Panc1 (cell line): ENCODE measurements at regions not wholly inside any gene's neighbourhood (a gene's known extent, or its start where the extent isn't known, plus 50 kb on each side); places are given as distances from the start of the nearest gene placed in this dataset.

Source experiments
- ATAC-seq: fragments of 200-7000 bp; cut with Tn5 transposase; 2 replicates; pipeline ENCODE4 v1.9.1; 2020; ENCODE audit warnings: mild to moderate bottlenecking, moderate library complexity
- BruUV-seq: library from RNA; stranded (reverse); fragments of 400-500 nt; replicated peaks from 2 replicates; lab custom pipeline; 2021; lab: Mats Ljungman, UMichigan
- CTCF ChIA-PET: fragments of 300-600 bp; sonication (Branson Sonifier 250); formaldehyde crosslinking; loops from one replicate; lab custom pipeline; 2022; ENCODE audit warnings: antibody characterized with exemption; lab: Charles Lee
- POLR2A ChIA-PET: fragments of 300-600 bp; sonication (Branson Sonifier 250); formaldehyde crosslinking; loops from one replicate; lab custom pipeline; 2022; ENCODE audit warnings: antibody characterized with exemption; lab: Charles Lee
- DNase-seq: peaks from one replicate; pipeline ENCODE4 v3.0.0-alpha.2; 2010; ENCODE audit warnings: low read depth, low spot score
- H3K27ac ChIP-seq: 2 replicates; pipeline ENCODE4 v1.5.1; 2011; ENCODE audit warnings: mild to moderate bottlenecking, low read length, inconsistent platforms
- H3K27me3 ChIP-seq: fragments of 200-500 bp; sonication (Bioruptor generic); 2 replicates; pipeline ENCODE4 v1.6.0; 2014; ENCODE audit warnings: low read length, inconsistent platforms; ENCODE audit not compliant: control insufficient read depth, insufficient read depth
- H3K36me3 ChIP-seq: fragments of 200-500 bp; sonication (Bioruptor generic); 2 replicates; pipeline ENCODE4 v1.5.1; 2014; ENCODE audit warnings: inconsistent platforms, mild to moderate bottlenecking, low read length, moderate library complexity; ENCODE audit not compliant: control insufficient read depth, insufficient read depth
- H3K4me1 ChIP-seq: 2 replicates; pipeline ENCODE4 v1.5.1; 2011; ENCODE audit warnings: inconsistent platforms, mild to moderate bottlenecking, low read length, moderate library complexity; ENCODE audit not compliant: control insufficient read depth, insufficient read depth
- H3K4me3 ChIP-seq, 2 experiments: 2 replicates each; pipeline ENCODE4 v1.5.1; 2011 to 2012; ENCODE audit warnings: low read depth in 2 of 2, low read length in 2 of 2, mild to moderate bottlenecking in 2 of 2, inconsistent platforms in 1 of 2, moderate library complexity in 1 of 2
- H3K9me3 ChIP-seq: fragments of 200-500 bp; sonication (Bioruptor generic); 2 replicates; pipeline ENCODE4 v1.5.1; 2014; ENCODE audit warnings: low read depth, mild to moderate bottlenecking, inconsistent platforms, low read length, moderate library complexity; ENCODE audit not compliant: control insufficient read depth, insufficient read depth
- CTCF ChIP-seq: fragments of 450-650 bp; IDR thresholded peaks from 2 replicates; pipeline ENCODE4 v1.5.1; 2017; ENCODE audit warnings: mild to moderate bottlenecking
- POLR2AphosphoS5 ChIP-seq: IDR thresholded peaks from 2 replicates; pipeline ENCODE4 v1.6.1; 2012; ENCODE audit warnings: mild to moderate bottlenecking, low read depth, low read length, moderate library complexity
- REST ChIP-seq, 2 experiments: IDR thresholded peaks; 2 replicates each; pipeline ENCODE4 v1.6.1; 2011 to 2012; ENCODE audit warnings: low read depth in 2 of 2, control low read depth in 1 of 2, low read length in 1 of 2, mild to moderate bottlenecking in 1 of 2, moderate library complexity in 1 of 2; ENCODE audit not compliant: insufficient read depth in 1 of 2
- SIN3A ChIP-seq: IDR thresholded peaks from 2 replicates; pipeline ENCODE4 v1.6.1; 2012; ENCODE audit warnings: low read depth, mild to moderate bottlenecking, low read length, moderate library complexity, borderline replicate concordance; ENCODE audit not compliant: insufficient read depth
- TCF7L2 ChIP-seq: IDR thresholded peaks from 2 replicates; pipeline ENCODE4 v1.6.1; 2011; ENCODE audit warnings: mild to moderate bottlenecking, low read depth, low read length, inconsistent platforms
- in situ Hi-C: cut with HindIII; loops from 2 replicates; pipeline ENCODE4 v1.10.0; 2016; ENCODE audit warnings: low sequenced_read_pairs, low pct_unique_long_range_greater_than_20kb
- intact Hi-C: fragments of 100-400 bp; cut with micrococcal nuclease; formaldehyde crosslinking; loops from one replicate; pipeline ENCODE4 v1.10.0; 2022; ENCODE audit not compliant: unreplicated experiment

- no peaks in the 10 kb centered on the region for H3K27me3 ChIP-seq
- POLR2A ChIA-PET: no interaction called here
- intact Hi-C loops (no loop called here), in situ Hi-C loops (no loop called here)
- ATAC-seq (no peak), DNase-seq (no peak)
- no TSS peak for BruUV-seq
- H3K4me3 ChIP-seq: no peak overlapping the region
- H3K36me3 ChIP-seq: no peaks in the 10 kb centered on the region
- no peak overlapping the region for H3K27ac ChIP-seq
- H3K4me1 ChIP-seq: no peaks in the 10 kb centered on the region
- CTCF ChIA-PET: no interaction called here
- TF ChIP-seq SIN3A: no peak
- TF ChIP-seq REST (IDR thresholded peaks at IDR 0.05; ENCODE audit: insufficient read depth in 1 of 2, low read depth in 2 of 2, low read length in 1 of 2): no peak
- TF ChIP-seq CTCF: no peak
- TF ChIP-seq TCF7L2: no peak
- no peak for TF ChIP-seq POLR2AphosphoS5
- no peaks in the 10 kb centered on the region for H3K9me3 ChIP-seq
Measured at GRCh38 chr4:166222271-166222670, 349.2 kb downstream of the TLL1 start.

- H3K9me3 ChIP-seq: no peaks in the 10 kb centered on the region
- H3K36me3 ChIP-seq: no peaks in the 10 kb centered on the region
- DNase-seq (no peak), ATAC-seq (no peak)
- TF ChIP-seq REST (IDR thresholded peaks at IDR 0.05; ENCODE audit: insufficient read depth in 1 of 2, low read depth in 2 of 2, low read length in 1 of 2): no peak
- no peak for TF ChIP-seq SIN3A
- TF ChIP-seq TCF7L2: no peak
- TF ChIP-seq CTCF: no peak
- no peak for TF ChIP-seq POLR2AphosphoS5
- H3K4me1 ChIP-seq: no peaks in the 10 kb centered on the region
- H3K27ac ChIP-seq: no peak overlapping the region
- in situ Hi-C loops: no loop called here
- no peaks in the 10 kb centered on the region for H3K27me3 ChIP-seq
- ChIA-PET POLR2A (no interaction called here), CTCF (no interaction called here)
- no peak overlapping the region for H3K4me3 ChIP-seq
- no TSS peak for BruUV-seq
- intact Hi-C loops: no loop called here
Measured at GRCh38 chr4:166228112-166228511, 355.1 kb downstream of the TLL1 start.
